ENCODE measurements at regions not wholly inside any gene's neighbourhood (a gene's known extent, or its start where the extent isn't known, plus 50 kb on each side); places are given as distances from the start of the nearest gene placed in this dataset.

DNA sequence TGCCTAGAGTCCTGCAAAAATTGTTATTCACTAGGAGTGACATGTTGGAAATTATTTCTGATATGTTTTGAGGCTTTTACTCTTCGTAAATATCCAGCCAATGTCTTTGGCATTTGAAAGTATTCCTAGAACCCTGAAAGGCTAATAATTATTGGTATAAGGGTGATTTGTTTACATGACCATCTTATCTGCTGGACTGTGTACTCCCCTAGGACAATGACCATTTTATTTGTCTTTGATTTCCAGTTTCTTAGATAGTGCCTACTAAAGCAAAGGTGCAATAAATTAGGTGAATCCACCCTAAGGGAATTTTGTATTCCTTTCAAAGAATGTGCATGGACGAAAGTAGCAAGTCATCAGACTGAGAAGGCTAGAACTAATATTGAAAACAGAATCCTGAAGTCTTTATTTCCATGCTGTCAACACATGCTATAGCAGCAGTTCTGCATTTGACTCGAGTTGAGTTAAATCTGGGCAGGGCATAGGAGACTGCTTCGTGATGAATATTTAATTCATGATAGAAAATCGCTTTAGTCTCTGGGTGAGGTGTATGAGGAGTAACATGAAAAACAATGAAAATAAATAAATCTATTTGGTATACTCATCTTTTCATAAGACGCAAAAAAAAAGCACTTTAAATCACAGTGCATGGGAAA is 235.7 kb downstream of the GPD2 start:
- H3K27me3 ChIP-seq (ENCODE audit: control insufficient read depth in 5 of 5, insufficient read depth in 4 of 5, low read length in 5 of 5) = no peaks in the 10 kb centered on the region

DNA sequence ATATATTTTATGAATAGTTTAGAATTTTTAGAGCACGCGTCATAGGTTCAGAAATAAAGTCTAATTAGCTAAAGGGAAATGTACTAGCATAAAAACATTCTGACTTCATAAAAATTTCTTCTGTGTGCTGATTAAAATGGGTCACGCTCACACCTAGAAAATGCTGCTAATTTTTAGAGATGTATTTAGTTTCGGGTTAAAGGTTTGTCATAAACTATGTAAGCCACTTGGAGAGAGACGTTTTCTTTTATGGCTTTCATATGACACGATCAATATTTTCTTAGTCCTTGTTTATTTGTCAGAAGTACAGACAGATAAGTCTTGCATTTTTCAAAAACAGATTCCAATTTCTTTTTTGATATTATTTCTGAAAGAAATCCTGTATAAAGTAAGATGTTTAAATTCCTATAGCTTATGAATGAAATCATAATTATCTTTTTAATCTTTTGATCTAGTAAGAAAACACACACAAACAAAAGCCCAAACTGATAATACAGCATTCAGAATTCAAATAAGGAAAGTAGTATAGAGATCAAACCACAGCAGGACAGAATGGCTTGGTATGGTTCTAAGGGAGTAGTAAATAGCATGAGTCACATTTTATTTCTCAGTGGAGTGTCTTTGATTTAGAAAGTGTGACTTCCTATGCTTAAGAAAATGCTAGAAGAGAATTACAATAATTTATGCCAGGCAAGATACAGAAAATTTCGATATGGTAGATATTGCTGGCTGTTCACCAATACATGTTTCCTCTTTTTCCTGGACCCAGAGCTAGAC is 236.6 kb downstream of the GPD2 start:
- no peak overlapping the region for H3K27ac ChIP-seq (ENCODE audit: low read depth, low read length)
- H3K27me3 ChIP-seq (ENCODE audit: control insufficient read depth in 5 of 5, insufficient read depth in 4 of 5, low read length in 5 of 5) = no peaks in the 10 kb centered on the region
- no peaks in the 10 kb centered on the region for H3K36me3 ChIP-seq (ENCODE audit: control insufficient read depth in 5 of 5, insufficient read depth in 5 of 5, low read length in 5 of 5)
- H3K9ac ChIP-seq (ENCODE audit: low read length in 5 of 5) = no peak overlapping the region
- no peak overlapping the region for H3K4me3 ChIP-seq (ENCODE audit: low read depth in 1 of 5, low read length in 5 of 5)
- no peaks in the 10 kb centered on the region for H3K4me1 ChIP-seq (ENCODE audit: control insufficient read depth in 5 of 5, insufficient read depth in 5 of 5, low read length in 5 of 5)
- peaks cover 0 to 4% (median 4%) of the 10 kb centered on the region in 5 donors for H3K9me3 ChIP-seq (ENCODE audit: control insufficient read depth in 5 of 5, low read length in 5 of 5)

More for the DNA sequence above, 235.7 kb downstream of the GPD2 start:
- Histone ChIP-seq H3K4me3 (ENCODE audit: low read depth in 1 of 5, low read length in 5 of 5) (no peak overlapping the region), H3K4me1 (ENCODE audit: control insufficient read depth in 5 of 5, insufficient read depth in 5 of 5, low read length in 5 of 5) (no peaks in the 10 kb centered on the region), H3K9ac (ENCODE audit: low read length in 5 of 5) (no peak overlapping the region), H3K27ac (ENCODE audit: low read depth, low read length) (no peak overlapping the region), H3K9me3 (ENCODE audit: control insufficient read depth in 5 of 5, low read length in 5 of 5) (peaks cover 0 to 4% (median 4%) of the 10 kb centered on the region in 5 donors), H3K36me3 (ENCODE audit: control insufficient read depth in 5 of 5, insufficient read depth in 5 of 5, low read length in 5 of 5) (no peaks in the 10 kb centered on the region)

GRCh38 chr2:156673333-156673615 is 237.1 kb downstream of the GPD2 start:
- Histone ChIP-seq H3K4me1 (ENCODE audit: control insufficient read depth in 5 of 5, insufficient read depth in 5 of 5, low read length in 5 of 5) (no peaks in the 10 kb centered on the region), H3K4me3 (ENCODE audit: low read depth in 1 of 5, low read length in 5 of 5) (no peak overlapping the region), H3K9ac (ENCODE audit: low read length in 5 of 5) (no peak overlapping the region), H3K9me3 (ENCODE audit: control insufficient read depth in 5 of 5, low read length in 5 of 5) (peaks cover 0 to 2% (median 0%) of the 10 kb centered on the region in 5 donors), H3K27ac (ENCODE audit: low read depth, low read length) (no peak overlapping the region), H3K36me3 (ENCODE audit: control insufficient read depth in 5 of 5, insufficient read depth in 5 of 5, low read length in 5 of 5) (no peaks in the 10 kb centered on the region), H3K27me3 (ENCODE audit: control insufficient read depth in 5 of 5, insufficient read depth in 4 of 5, low read length in 5 of 5) (no peaks in the 10 kb centered on the region)

DNA sequence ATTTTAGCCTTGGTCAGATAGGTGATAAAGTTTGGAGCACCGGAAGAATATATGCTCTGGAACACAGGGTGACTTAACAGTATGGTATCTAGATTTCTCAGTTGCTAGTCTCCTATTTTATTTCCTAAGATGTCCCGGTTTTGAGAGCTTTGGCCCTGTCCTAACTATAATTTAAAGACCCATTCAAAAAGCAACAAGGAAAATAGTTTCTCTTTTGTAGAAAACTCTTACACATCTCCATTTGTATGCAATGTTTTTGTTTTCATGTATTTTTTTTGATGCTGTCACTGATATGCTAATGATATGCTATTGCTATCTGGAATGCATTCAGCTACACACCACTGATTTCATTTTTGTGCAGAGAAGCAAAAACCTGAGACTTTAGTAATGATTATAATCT is 237.8 kb downstream of the GPD2 start:
- no peaks in the 10 kb centered on the region for H3K4me1 ChIP-seq (ENCODE audit: control insufficient read depth in 5 of 5, insufficient read depth in 5 of 5, low read length in 5 of 5)
- H3K27ac ChIP-seq (ENCODE audit: low read depth, low read length) = no peak overlapping the region
- H3K9me3 ChIP-seq (ENCODE audit: control insufficient read depth in 5 of 5, low read length in 5 of 5) = no peaks in the 10 kb centered on the region
- no peaks in the 10 kb centered on the region for H3K36me3 ChIP-seq (ENCODE audit: control insufficient read depth in 5 of 5, insufficient read depth in 5 of 5, low read length in 5 of 5)
- H3K9ac ChIP-seq (ENCODE audit: low read length in 5 of 5) = no peak overlapping the region
- H3K27me3 ChIP-seq (ENCODE audit: control insufficient read depth in 5 of 5, insufficient read depth in 4 of 5, low read length in 5 of 5) = no peaks in the 10 kb centered on the region
- H3K4me3 ChIP-seq (ENCODE audit: low read depth in 1 of 5, low read length in 5 of 5) = no peak overlapping the region

- Histone ChIP-seq H3K4me1 (ENCODE audit: control insufficient read depth in 5 of 5, insufficient read depth in 5 of 5, low read length in 5 of 5) (no peaks in the 10 kb centered on the region), H3K27me3 (ENCODE audit: control insufficient read depth in 5 of 5, insufficient read depth in 4 of 5, low read length in 5 of 5) (no peaks in the 10 kb centered on the region), H3K4me3 (ENCODE audit: low read depth in 1 of 5, low read length in 5 of 5) (no peak overlapping the region), H3K36me3 (ENCODE audit: control insufficient read depth in 5 of 5, insufficient read depth in 5 of 5, low read length in 5 of 5) (no peaks in the 10 kb centered on the region), H3K9ac (ENCODE audit: low read length in 5 of 5) (no peak overlapping the region), H3K9me3 (ENCODE audit: control insufficient read depth in 5 of 5, low read length in 5 of 5) (no peaks in the 10 kb centered on the region), H3K27ac (ENCODE audit: low read depth, low read length) (no peak overlapping the region)
These were observed 239.7 kb downstream of the GPD2 start for GRCh38 chr2:156675896-156676295.

DNA sequence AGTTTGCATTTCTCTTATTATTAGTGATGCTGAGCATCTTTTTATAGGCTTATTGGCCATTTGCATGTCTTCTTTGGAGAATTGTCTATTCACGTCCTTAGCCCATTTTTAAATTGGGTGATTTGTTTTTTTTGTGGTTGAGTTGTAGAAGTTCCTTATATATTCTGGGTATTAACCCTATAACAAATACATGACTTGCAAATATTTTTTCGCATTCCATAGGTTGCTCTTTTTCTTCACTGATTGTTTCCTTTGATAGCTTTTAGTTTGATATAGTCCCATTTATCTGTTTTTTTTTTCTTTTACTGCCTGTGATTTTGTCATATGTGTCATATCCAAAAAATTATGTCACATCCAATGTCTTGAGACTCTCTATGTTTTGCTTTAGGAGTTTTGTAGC is 243.6 kb downstream of the GPD2 start:
- no peaks in the 10 kb centered on the region for H3K36me3 ChIP-seq (ENCODE audit: control insufficient read depth in 5 of 5, insufficient read depth in 5 of 5, low read length in 5 of 5)
- no peak overlapping the region for H3K4me3 ChIP-seq (ENCODE audit: low read depth in 1 of 5, low read length in 5 of 5)
- H3K4me1 ChIP-seq (ENCODE audit: control insufficient read depth in 5 of 5, insufficient read depth in 5 of 5, low read length in 5 of 5) = no peaks in the 10 kb centered on the region
- H3K27ac ChIP-seq (ENCODE audit: low read depth, low read length) = no peak overlapping the region
- H3K9me3 ChIP-seq (ENCODE audit: control insufficient read depth in 5 of 5, low read length in 5 of 5) = no peaks in the 10 kb centered on the region
- H3K9ac ChIP-seq (ENCODE audit: low read length in 5 of 5) = no peak overlapping the region
- no peaks in the 10 kb centered on the region for H3K27me3 ChIP-seq (ENCODE audit: control insufficient read depth in 5 of 5, insufficient read depth in 4 of 5, low read length in 5 of 5)

GRCh38 chr2:156680266-156680665 is 244.1 kb downstream of the GPD2 start:
- Histone ChIP-seq H3K27ac (ENCODE audit: low read depth, low read length) (no peak overlapping the region), H3K27me3 (ENCODE audit: control insufficient read depth in 5 of 5, insufficient read depth in 4 of 5, low read length in 5 of 5) (no peaks in the 10 kb centered on the region), H3K4me1 (ENCODE audit: control insufficient read depth in 5 of 5, insufficient read depth in 5 of 5, low read length in 5 of 5) (no peaks in the 10 kb centered on the region), H3K36me3 (ENCODE audit: control insufficient read depth in 5 of 5, insufficient read depth in 5 of 5, low read length in 5 of 5) (no peaks in the 10 kb centered on the region), H3K9me3 (ENCODE audit: control insufficient read depth in 5 of 5, low read length in 5 of 5) (no peaks in the 10 kb centered on the region), H3K9ac (ENCODE audit: low read length in 5 of 5) (no peak overlapping the region), H3K4me3 (ENCODE audit: low read depth in 1 of 5, low read length in 5 of 5) (no peak overlapping the region)

DNA sequence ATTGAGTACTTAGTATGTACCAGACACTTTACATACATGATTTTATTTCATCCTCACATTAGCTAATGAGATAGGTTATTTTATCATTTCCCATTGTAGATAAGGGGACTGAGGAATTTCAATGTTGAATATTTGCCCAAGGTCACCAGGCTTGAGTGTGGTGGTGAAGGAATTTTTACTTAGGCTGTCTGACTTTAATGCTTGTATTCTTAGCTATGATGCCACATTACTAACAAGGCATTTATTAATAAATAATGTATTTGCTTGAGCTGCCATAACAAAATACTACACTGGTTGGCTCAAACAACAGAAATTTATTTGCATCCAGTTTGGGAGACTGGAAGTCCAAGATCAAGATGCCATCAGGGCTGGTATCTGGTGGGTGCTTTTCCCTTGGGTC is 250.9 kb downstream of the GPD2 start:
- Histone ChIP-seq H3K27ac (ENCODE audit: low read depth, low read length) (no peak overlapping the region), H3K4me3 (ENCODE audit: low read depth in 1 of 5, low read length in 5 of 5) (no peak overlapping the region), H3K4me1 (ENCODE audit: control insufficient read depth in 5 of 5, insufficient read depth in 5 of 5, low read length in 5 of 5) (no peaks in the 10 kb centered on the region), H3K36me3 (ENCODE audit: control insufficient read depth in 5 of 5, insufficient read depth in 5 of 5, low read length in 5 of 5) (no peaks in the 10 kb centered on the region), H3K27me3 (ENCODE audit: control insufficient read depth in 5 of 5, insufficient read depth in 4 of 5, low read length in 5 of 5) (no peaks in the 10 kb centered on the region), H3K9ac (ENCODE audit: low read length in 5 of 5) (no peak overlapping the region), H3K9me3 (ENCODE audit: control insufficient read depth in 5 of 5, low read length in 5 of 5) (no peaks in the 10 kb centered on the region)

- Histone ChIP-seq H3K27ac (ENCODE audit: low read depth, low read length) (no peak overlapping the region), H3K36me3 (ENCODE audit: control insufficient read depth in 5 of 5, insufficient read depth in 5 of 5, low read length in 5 of 5) (no peaks in the 10 kb centered on the region), H3K4me3 (ENCODE audit: low read depth in 1 of 5, low read length in 5 of 5) (no peak overlapping the region), H3K4me1 (ENCODE audit: control insufficient read depth in 5 of 5, insufficient read depth in 5 of 5, low read length in 5 of 5) (no peaks in the 10 kb centered on the region), H3K9ac (ENCODE audit: low read length in 5 of 5) (no peak overlapping the region), H3K27me3 (ENCODE audit: control insufficient read depth in 5 of 5, insufficient read depth in 4 of 5, low read length in 5 of 5) (no peaks in the 10 kb centered on the region), H3K9me3 (ENCODE audit: control insufficient read depth in 5 of 5, low read length in 5 of 5) (no peaks in the 10 kb centered on the region)
These were observed 251.5 kb downstream of the GPD2 start for GRCh38 chr2:156687715-156688114.

DNA sequence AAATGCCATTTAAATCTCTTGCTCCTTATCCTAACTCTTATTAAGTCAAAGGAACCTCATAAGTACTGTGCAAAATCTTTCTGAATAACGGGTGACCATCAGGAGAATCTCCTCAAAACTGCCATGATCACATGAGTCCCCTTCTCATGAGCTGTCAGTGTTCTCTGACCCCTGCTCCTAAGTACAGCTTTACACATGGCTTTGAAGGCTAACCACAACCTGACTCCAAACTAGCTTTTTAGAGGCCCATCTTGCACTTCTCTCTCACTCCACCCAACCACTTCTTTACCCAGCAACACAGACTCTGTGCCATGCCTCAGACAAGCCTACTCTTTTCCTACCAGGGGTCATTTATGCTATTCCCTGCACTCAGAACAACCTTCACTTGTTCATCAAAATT is 253.8 kb downstream of the GPD2 start:
- Histone ChIP-seq H3K36me3 (ENCODE audit: control insufficient read depth in 5 of 5, insufficient read depth in 5 of 5, low read length in 5 of 5) (no peaks in the 10 kb centered on the region), H3K4me1 (ENCODE audit: control insufficient read depth in 5 of 5, insufficient read depth in 5 of 5, low read length in 5 of 5) (no peaks in the 10 kb centered on the region), H3K4me3 (ENCODE audit: low read depth in 1 of 5, low read length in 5 of 5) (no peak overlapping the region), H3K27ac (ENCODE audit: low read depth, low read length) (no peak overlapping the region), H3K9me3 (ENCODE audit: control insufficient read depth in 5 of 5, low read length in 5 of 5) (no peaks in the 10 kb centered on the region), H3K27me3 (ENCODE audit: control insufficient read depth in 5 of 5, insufficient read depth in 4 of 5, low read length in 5 of 5) (no peaks in the 10 kb centered on the region), H3K9ac (ENCODE audit: low read length in 5 of 5) (no peak overlapping the region)

All from subcutaneous abdominal adipose tissue (tissue), 5 donors.